A549 (cell line): ENCODE measurements at regions not wholly inside any gene's neighbourhood (a gene's known extent, or its start where the extent isn't known, plus 50 kb on each side); places are given as distances from the start of the nearest gene placed in this dataset.

Experiments
- CTCF ChIP-seq: fragments of >200 bp; sonication (Bioruptor Twin); formaldehyde crosslinking; IDR thresholded peaks from 3 replicates; pipeline ENCODE4 v1.5.1; 2016
- HMGXB4 ChIP-seq: fragments of 250-450 bp; sonication (Bioruptor Pico); IDR thresholded peaks from 2 replicates; pipeline ENCODE4 v1.5.0; 2021; ENCODE audit warnings: mild to moderate bottlenecking, moderate library complexity, borderline replicate concordance
- JUN ChIP-seq, 2 experiments: fragments of >200 bp; sonication (Bioruptor Twin); formaldehyde crosslinking; IDR thresholded peaks; 2 replicates in 1 of 2; 3 replicates in 1 of 2; pipeline ENCODE4 v1.6.1; 2016 to 2017
- POLR2A ChIP-seq: IDR thresholded peaks from 2 replicates; pipeline ENCODE4 v1.6.1; 2012; ENCODE audit warnings: mild to moderate bottlenecking, low read length
- REST ChIP-seq: fragments of 200-600 bp; sonication (generic); IDR thresholded peaks from 2 replicates; pipeline ENCODE4 v1.6.1; 2016; ENCODE audit warnings: antibody characterized with exemption, mild to moderate bottlenecking, moderate library complexity
- RNF2 ChIP-seq: fragments of 200-600 bp; sonication (generic); IDR thresholded peaks from 2 replicates; pipeline ENCODE4 v1.6.1; 2016; ENCODE audit warnings: low read depth, mild to moderate bottlenecking, antibody characterized with exemption, moderate library complexity, borderline replicate concordance
- ZFP36 ChIP-seq: fragments of 450-650 bp; IDR thresholded peaks from 2 replicates; pipeline ENCODE4 v1.6.1; 2014; ENCODE audit warnings: borderline replicate concordance; ENCODE audit not compliant: partially characterized antibody

GRCh38 chr1:106027871-106028270 is 1028.6 kb upstream of the PRMT6 start:
- TF ChIP-seq POLR2A (no peak), HMGXB4 (CRISPR knock-in tag) (no peak), CTCF (no peak), ZFP36 (no peak), RNF2 (no peak), JUN (IDR thresholded peaks at IDR 0.05) (no peak), REST (no peak)
